HG02798 (cell line): ENCODE measurements at regions not wholly inside any gene's neighbourhood (a gene's known extent, or its start where the extent isn't known, plus 50 kb on each side); places are given as distances from the start of the nearest gene placed in this dataset.

ENCODE experiments used
- ATAC-seq: cut with Tn5 transposase; IDR thresholded peaks from one replicate; pipeline ENCODE4 v1.9.1; 2021; ENCODE audit warnings: mild to moderate bottlenecking; ENCODE audit not compliant: unreplicated experiment, poor library complexity

DNA sequence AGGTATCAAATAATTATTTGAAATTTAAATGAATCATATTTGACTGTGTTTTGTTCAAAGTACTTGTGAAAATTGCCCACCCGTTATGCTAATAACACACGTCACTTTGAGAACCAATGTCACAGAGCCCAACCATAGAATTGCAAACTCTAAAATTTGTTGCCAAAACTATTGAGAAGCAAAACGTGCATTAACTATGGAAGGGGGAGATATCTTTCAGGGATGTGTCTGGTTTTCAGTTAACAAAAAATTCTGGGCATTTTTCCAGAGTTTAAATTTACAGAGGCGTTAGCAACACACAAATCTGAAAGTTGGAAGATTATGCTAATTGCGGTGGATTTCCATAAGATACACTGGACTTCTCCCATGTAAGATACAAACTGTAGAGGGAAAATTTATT is 371.8 kb upstream of the E2F7 start:
- no peak for ATAC-seq

DNA sequence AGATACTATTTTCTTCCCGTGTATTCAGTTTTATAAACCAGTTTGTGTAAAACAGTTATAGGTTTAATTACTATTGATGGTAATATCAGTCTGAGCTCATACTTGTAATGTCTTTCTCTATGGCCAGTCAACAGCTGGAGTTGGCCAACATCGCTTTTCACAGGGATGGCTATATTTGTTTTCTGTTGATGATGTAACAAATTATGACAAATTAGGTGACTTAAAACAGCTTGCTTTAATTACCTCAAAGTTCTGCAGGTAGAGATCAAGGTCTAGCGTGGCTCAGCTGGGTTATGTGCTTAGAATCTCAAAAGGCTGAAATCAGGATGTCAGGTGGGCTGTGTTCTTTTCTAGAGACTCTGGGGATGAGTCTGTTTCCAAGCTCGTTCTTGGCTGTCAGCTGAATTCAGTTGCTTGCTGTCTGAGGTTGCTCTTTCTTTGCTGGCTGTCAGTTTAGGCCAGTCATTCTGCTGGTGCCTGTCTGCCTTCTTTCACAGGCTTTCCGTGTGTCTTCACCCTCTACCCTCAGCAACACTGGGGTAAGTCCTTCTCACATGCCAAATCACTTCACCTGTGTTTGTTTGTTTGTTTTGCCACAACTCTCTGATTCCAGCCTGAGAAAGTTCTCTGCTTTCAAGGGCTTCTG is 370.2 kb upstream of the E2F7 start:
- no peak for ATAC-seq

- no peak for ATAC-seq
Measured at GRCh38 chr12:77433799-77434198, 368.4 kb upstream of the E2F7 start.

DNA sequence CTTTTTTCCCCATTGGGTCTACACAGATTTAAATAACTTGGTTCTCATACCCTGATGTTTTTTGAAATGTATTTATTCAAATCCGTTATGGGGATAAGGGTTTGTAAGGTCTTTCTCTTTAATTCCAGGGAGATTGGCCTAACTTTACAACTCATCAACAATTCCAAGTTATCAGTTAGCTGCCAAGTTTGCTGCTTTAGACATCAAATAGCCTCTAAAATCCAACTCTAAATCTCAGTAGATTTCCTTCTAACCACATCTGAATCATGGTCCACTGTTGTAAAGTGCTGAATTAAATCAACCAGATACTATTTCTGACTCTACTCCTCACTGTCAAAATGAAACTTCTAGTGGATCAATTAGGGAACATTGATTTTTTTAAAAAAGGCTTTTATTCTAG is 364.1 kb upstream of the E2F7 start:
- no peak for ATAC-seq

DNA sequence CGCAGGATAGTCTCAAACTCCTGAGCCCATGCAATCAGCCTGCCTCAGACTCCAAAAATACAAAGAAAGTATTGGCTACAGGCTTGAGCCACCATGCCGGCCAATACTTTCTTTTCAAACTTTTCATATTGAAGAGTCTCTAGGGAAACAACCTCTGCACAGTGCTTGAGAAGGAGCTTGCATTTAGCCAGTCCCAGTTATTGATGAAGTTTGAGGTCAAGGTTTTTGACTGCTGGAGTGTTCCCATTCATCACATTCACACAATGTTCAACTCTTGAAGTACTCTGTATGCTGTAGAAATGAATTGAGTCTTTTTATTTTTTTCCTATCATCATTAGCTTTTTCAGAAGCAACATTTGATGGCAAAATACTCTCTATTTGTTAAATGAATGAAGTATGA is 355.8 kb upstream of the E2F7 start:
- ATAC-seq = no peak

DNA sequence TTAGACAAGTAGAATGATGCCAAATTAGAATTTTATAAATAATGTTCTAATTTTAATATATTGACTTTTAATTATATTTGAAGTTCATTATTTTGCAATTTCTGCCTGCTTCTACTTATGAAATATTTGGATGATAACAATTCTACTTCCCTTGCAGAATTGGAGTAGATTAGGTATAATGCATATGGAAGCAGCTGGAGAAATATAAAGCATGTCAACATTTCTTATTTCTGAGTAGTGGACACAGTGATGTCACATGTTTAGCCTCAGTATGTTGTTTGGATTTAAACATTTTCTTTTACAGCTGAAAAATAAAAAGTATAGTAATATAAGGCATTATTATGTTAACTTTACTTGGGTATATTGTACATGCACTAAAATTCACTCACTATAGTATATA is 344.2 kb upstream of the E2F7 start:
- ATAC-seq = no peak

- ATAC-seq = no peak
Measured at GRCh38 chr12:77407931-77408330, 342.6 kb upstream of the E2F7 start.

DNA sequence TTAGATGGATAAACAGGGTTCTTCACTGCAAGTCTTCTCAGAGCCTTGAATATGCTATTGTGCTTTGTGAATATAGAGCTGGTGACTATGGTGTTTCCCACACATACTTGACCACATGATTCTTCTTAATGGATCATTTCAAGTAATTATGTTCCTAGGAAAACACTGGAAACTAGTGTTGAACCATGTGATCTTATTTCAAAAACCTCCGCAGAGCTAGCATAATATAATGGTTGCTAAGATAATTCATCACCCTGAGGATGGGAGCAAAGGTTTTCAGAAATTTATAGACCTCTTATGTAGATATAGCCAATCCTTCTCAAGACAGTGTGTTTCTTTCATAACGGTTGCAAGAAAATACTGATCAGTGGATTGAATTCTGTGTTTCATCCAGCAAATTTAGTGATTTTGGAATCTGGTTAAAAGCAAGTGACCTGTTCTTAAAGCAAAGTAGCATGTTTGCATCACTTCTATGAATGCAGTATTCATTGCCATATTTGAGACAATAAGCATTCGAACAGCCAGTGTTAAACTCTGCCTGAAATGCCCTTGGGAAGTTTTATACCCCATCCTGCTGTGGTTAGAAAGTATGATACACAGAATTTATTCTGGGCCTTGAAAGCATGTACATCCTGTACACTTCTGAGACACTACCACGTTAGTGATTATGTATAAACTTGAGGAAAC is 341.0 kb upstream of the E2F7 start:
- ATAC-seq = no peak

GRCh38 chr12:77402716-77403115 is 337.3 kb upstream of the E2F7 start:
- no peak for ATAC-seq

GRCh38 chr12:77401770-77402081 is 336.4 kb upstream of the E2F7 start:
- no peak for ATAC-seq

DNA sequence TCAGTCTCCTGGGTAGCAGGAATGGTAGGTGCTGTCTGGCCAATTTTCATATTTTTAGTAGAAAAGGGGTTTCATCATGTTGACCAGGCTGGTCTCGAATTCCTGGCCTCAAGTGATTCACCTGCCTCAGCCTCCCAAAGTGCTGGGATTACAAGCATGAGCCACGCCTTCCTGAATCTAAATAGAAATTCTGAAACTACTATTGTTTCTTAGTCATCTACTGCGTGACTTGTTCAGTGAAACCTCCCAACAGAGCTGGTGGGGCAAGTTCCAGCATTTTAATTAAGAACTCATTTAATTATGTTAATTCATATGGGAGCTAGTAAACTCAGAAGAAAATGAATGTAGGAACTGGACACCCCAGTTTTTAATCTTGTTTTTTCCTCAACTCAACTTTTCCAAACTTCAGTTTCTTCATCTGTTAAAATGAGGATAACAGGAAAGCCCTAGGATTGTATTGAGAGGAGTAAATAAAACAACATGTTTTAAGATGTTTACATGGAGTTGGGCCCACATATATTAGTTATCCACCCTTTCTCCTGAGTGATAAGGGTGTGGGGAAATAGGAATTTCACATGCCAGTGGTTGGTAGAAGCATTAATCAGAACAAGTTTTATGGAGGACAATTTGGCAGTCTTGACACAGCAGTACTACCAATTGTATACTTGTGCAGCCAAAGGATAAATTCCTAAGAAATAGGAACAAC is 335.8 kb upstream of the E2F7 start:
- no peak for ATAC-seq

GRCh38 chr12:77392467-77393088 is 327.2 kb upstream of the E2F7 start:
- no peak for ATAC-seq

- ATAC-seq = no peak
Measured at GRCh38 chr12:77388445-77389265, 323.3 kb upstream of the E2F7 start.

- no peak for ATAC-seq
Measured at GRCh38 chr12:77387671-77388070, 322.3 kb upstream of the E2F7 start.

DNA sequence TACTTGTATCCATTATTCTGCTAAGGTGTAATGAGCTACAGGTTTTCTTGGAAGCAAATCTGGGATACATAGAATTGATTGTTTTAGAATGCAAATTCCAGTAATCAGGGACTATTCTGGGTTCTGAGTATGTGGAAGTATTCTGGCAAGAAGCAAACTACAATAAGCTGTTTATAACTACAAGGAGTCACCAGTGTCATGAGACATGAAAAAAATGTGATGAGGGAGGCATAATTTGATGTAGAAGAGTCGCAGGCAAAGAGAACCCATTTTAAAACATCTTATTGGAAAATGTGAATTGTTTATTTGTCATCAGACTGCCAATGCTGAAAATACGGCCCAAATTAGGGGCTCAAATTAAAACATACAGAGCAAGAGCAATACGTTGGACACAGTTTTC is 321.8 kb upstream of the E2F7 start:
- no peak for ATAC-seq

- no peak for ATAC-seq
Measured at GRCh38 chr12:77384941-77385340, 319.6 kb upstream of the E2F7 start.

GRCh38 chr12:77382096-77382742 is 316.9 kb upstream of the E2F7 start:
- no peak for ATAC-seq

GRCh38 chr12:77377622-77378021 is 312.3 kb upstream of the E2F7 start:
- ATAC-seq = no peak

- ATAC-seq = no peak
Measured at GRCh38 chr12:77377116-77377515, 311.7 kb upstream of the E2F7 start.

DNA sequence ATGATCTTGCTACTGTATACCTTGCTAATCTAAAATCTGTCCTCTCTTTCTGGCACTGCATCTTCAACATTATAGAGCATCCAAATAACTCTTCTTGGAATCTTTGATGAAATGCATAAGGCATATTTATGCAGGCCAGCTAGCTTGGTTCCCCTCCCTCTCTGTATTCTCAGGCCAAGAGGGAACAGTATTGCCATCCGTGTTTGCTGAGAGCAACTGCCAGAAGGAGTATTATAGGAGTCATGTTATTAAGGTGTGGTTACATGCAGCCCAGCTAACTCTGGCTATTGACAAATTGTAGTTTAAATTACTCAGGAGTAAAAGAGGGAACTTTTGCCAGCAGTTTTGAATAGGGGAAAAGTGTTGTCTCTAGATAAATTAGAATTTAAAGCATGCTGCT is 309.3 kb upstream of the E2F7 start:
- no peak for ATAC-seq
